Upper lobe of left lung (tissue), 6 donors: ENCODE measurements at regions not wholly inside any gene's neighbourhood (a gene's known extent, or its start where the extent isn't known, plus 50 kb on each side); places are given as distances from the start of the nearest gene placed in this dataset.

Source experiments
- ATAC-seq, 2 donors: fragments of 200-7000 bp; cut with Tn5 transposase; one replicate each; pipeline ENCODE4 v1.9.1; 2022; ENCODE audit warnings: mild to moderate bottlenecking in 2 of 2, moderate library complexity in 2 of 2; ENCODE audit not compliant: low FRiP score in 2 of 2
- DNase-seq, 2 donors: peaks; one replicate each; pipeline ENCODE4 v3.0.0-alpha.2; 2019 to 2020
- H3K27ac ChIP-seq, 4 donors: fragments of 200-600 bp; sonication (generic); one replicate each; pipeline ENCODE4 v1.5.1; 2016 to 2019
- H3K27me3 ChIP-seq, 4 donors: fragments of 200-600 bp; sonication (generic); one replicate each; pipeline ENCODE4 v1.5.1; 2017 to 2019
- H3K36me3 ChIP-seq, 4 donors: fragments of 200-600 bp; sonication (generic); one replicate each; pipeline ENCODE4 v1.5.1; 2016 to 2019
- H3K4me1 ChIP-seq, 4 donors: fragments of 200-600 bp; sonication (generic); one replicate each; pipeline ENCODE4 v1.5.1; 2018 to 2019
- H3K4me3 ChIP-seq, 4 donors: fragments of 200-600 bp; sonication (generic); one replicate each; pipeline ENCODE4 v1.5.1; 2017 to 2019; ENCODE audit warnings: mild to moderate bottlenecking in 2 of 4, moderate library complexity in 1 of 4
- H3K9me3 ChIP-seq, 4 donors: fragments of 200-600 bp; sonication (generic); one replicate each; pipeline ENCODE4 v1.5.1; 2018 to 2019
- CTCF ChIP-seq, 6 experiments: fragments of 450-650 bp in 4 of 6; fragments of 200-600 bp in 2 of 6; sonication (generic) in 2 of 6; IDR thresholded peaks; one replicate each; pipeline ENCODE4 v1.5.1; 2016 to 2019; ENCODE audit warnings: antibody characterized with exemption in 6 of 6
- EP300 ChIP-seq, 4 donors: sonication (generic); formaldehyde crosslinking; IDR thresholded peaks; one replicate each; pipeline ENCODE4 v1.5.1; 2017; ENCODE audit warnings: antibody characterized with exemption in 4 of 4, control low read depth in 2 of 4
- POLR2A ChIP-seq, 4 donors: fragments of 450-650 bp; IDR thresholded peaks; one replicate each; pipeline ENCODE4 v1.5.1; 2016 to 2017; ENCODE audit warnings: antibody characterized with exemption in 4 of 4, mild to moderate bottlenecking in 2 of 4
- POLR2AphosphoS5 ChIP-seq, 2 donors: sonication (generic); formaldehyde crosslinking; IDR thresholded peaks; one replicate each; pipeline ENCODE4 v1.5.1; 2017; ENCODE audit warnings: antibody characterized with exemption in 2 of 2
- WGBS, 2 donors: methylation state at CpG; one replicate each; pipeline ENCODE4 v1.1.5; 2017 to 2018; 5-methylcytosine and 5-hydroxymethylcytosine counted together
- donor health status: DM: no; HTN: no; CAD: no; lungs with moderate emphysema.
- donor health status: DM: no; HTN: yes; CAD: no; lungs with severe emphysema.

- no peaks in the 10 kb centered on the region for H3K27me3 ChIP-seq
- no peaks in the 10 kb centered on the region for H3K36me3 ChIP-seq
- no peak for TF ChIP-seq EP300 (IDR thresholded peaks at IDR 0.05)
- TF ChIP-seq POLR2AphosphoS5 (IDR thresholded peaks at IDR 0.05) = no peak
- no peak for TF ChIP-seq POLR2A (IDR thresholded peaks at IDR 0.05)
- no peak for TF ChIP-seq CTCF (IDR thresholded peaks at IDR 0.05)
- H3K4me1 ChIP-seq = no peaks in the 10 kb centered on the region
- H3K4me3 ChIP-seq = no peak overlapping the region
- no peaks in the 10 kb centered on the region for H3K9me3 ChIP-seq
- no peak for DNase-seq
- H3K27ac ChIP-seq = no peak overlapping the region
- 74 to 83% methylated on average over 4 of the region's 4 CpGs for WGBS, 2 donors
- no peak for ATAC-seq
These were observed 82.6 kb downstream of the EN1 start for GRCh38 chr2:118764855-118765254.

GRCh38 chr2:118763797-118764196 is 83.7 kb downstream of the EN1 start:
- WGBS, 2 donors = 21 to 22% methylated on average over 6 to 12 of the region's 12 CpGs
- DNase-seq = no peak
- Histone ChIP-seq H3K9me3 (no peaks in the 10 kb centered on the region), H3K36me3 (no peaks in the 10 kb centered on the region), H3K27me3 (no peaks in the 10 kb centered on the region), H3K4me3 (no peak overlapping the region), H3K27ac (no peak overlapping the region), H3K4me1 (no peaks in the 10 kb centered on the region)
- no peak for TF ChIP-seq POLR2A (IDR thresholded peaks at IDR 0.05)
- TF ChIP-seq POLR2AphosphoS5 (IDR thresholded peaks at IDR 0.05) = no peak
- TF ChIP-seq EP300 (IDR thresholded peaks at IDR 0.05) = no peak
- TF ChIP-seq CTCF (IDR thresholded peaks at IDR 0.05) = no peak
- no peak for ATAC-seq

- Histone ChIP-seq H3K4me3 (no peak overlapping the region), H3K27me3 (no peaks in the 10 kb centered on the region), H3K27ac (no peak overlapping the region), H3K9me3 (no peaks in the 10 kb centered on the region), H3K4me1 (no peaks in the 10 kb centered on the region), H3K36me3 (no peaks in the 10 kb centered on the region)
- 57 to 92% methylated on average over 3 of the region's 3 CpGs for WGBS, 2 donors
- no peak for TF ChIP-seq POLR2AphosphoS5 (IDR thresholded peaks at IDR 0.05)
- no peak for TF ChIP-seq EP300 (IDR thresholded peaks at IDR 0.05)
- no peak for TF ChIP-seq POLR2A (IDR thresholded peaks at IDR 0.05)
- TF ChIP-seq CTCF (IDR thresholded peaks at IDR 0.05) = no peak
- ATAC-seq (no peak), DNase-seq (no peak)
These were observed 85.2 kb downstream of the EN1 start for GRCh38 chr2:118762290-118762689.

GRCh38 chr2:118761771-118762170 is 85.7 kb downstream of the EN1 start:
- 73 to 80% methylated on average over 6 of the region's 6 CpGs for WGBS, 2 donors
- H3K9me3 ChIP-seq = no peaks in the 10 kb centered on the region

More at GRCh38 chr2:118761771-118762170, 85.7 kb downstream of the EN1 start:
- TF ChIP-seq POLR2AphosphoS5 (IDR thresholded peaks at IDR 0.05) = no peak
- TF ChIP-seq POLR2A (IDR thresholded peaks at IDR 0.05) = no peak
- no peak for TF ChIP-seq CTCF (IDR thresholded peaks at IDR 0.05)
- no peak for TF ChIP-seq EP300 (IDR thresholded peaks at IDR 0.05)
- H3K4me3 ChIP-seq = no peak overlapping the region
- DNase-seq = no peak
- H3K36me3 ChIP-seq = no peaks in the 10 kb centered on the region
- H3K4me1 ChIP-seq = no peaks in the 10 kb centered on the region
- H3K27me3 ChIP-seq = no peaks in the 10 kb centered on the region
- ATAC-seq = no peak
- H3K27ac ChIP-seq = no peak overlapping the region
